Endothelial cell (in vitro differentiated cells): ENCODE measurements at regions not wholly inside any gene's neighbourhood (a gene's known extent, or its start where the extent isn't known, plus 50 kb on each side); places are given as distances from the start of the nearest gene placed in this dataset.

Source experiments
- DNase-seq: peaks from one replicate; pipeline ENCODE4 v3.0.0; 2021; ENCODE audit warnings: low spot score
- H3K27ac Mint-ChIP-seq: one replicate; pipeline ENCODE4 v1.8.0; 2021; ENCODE audit warnings: mixed read lengths, inconsistent platforms; ENCODE audit not compliant: unreplicated experiment
- H3K27me3 Mint-ChIP-seq: one replicate; pipeline ENCODE4 v1.8.0; 2021; ENCODE audit warnings: mild to moderate bottlenecking, moderate library complexity, mixed read lengths, inconsistent platforms; ENCODE audit not compliant: unreplicated experiment
- H3K36me3 Mint-ChIP-seq: one replicate; pipeline ENCODE4 v1.8.0; 2021; ENCODE audit warnings: mild to moderate bottlenecking, low read depth, mixed read lengths, inconsistent platforms; ENCODE audit not compliant: unreplicated experiment
- H3K4me1 Mint-ChIP-seq: one replicate; pipeline ENCODE4 v1.8.0; 2021; ENCODE audit warnings: mild to moderate bottlenecking, mixed read lengths, inconsistent platforms; ENCODE audit not compliant: unreplicated experiment
- H3K4me3 Mint-ChIP-seq: one replicate; pipeline ENCODE4 v1.8.0; 2021; ENCODE audit warnings: mild to moderate bottlenecking, mixed read lengths, inconsistent platforms; ENCODE audit not compliant: unreplicated experiment
- H3K9me3 Mint-ChIP-seq: one replicate; pipeline ENCODE4 v1.8.0; 2021; ENCODE audit warnings: mixed read lengths, inconsistent platforms; ENCODE audit not compliant: unreplicated experiment
- CTCF ChIP-seq: fragments of 200-600 bp; sonication (generic); IDR thresholded peaks from one replicate; pipeline ENCODE4 v1.5.0; 2021; ENCODE audit warnings: antibody characterized with exemption; ENCODE audit not compliant: unreplicated experiment

- Mint-ChIP-seq H3K36me3 (no peaks in the 10 kb centered on the region), H3K4me3 (no peak overlapping the region), H3K27me3 (no peaks in the 10 kb centered on the region), H3K27ac (no peak overlapping the region), H3K4me1 (no peaks in the 10 kb centered on the region), H3K9me3 (no peaks in the 10 kb centered on the region)
- TF ChIP-seq CTCF, result no peak
- no peak for DNase-seq
Measured at GRCh38 chr13:63944911-63945310, 2529.3 kb upstream of the PCDH20 start.

DNA sequence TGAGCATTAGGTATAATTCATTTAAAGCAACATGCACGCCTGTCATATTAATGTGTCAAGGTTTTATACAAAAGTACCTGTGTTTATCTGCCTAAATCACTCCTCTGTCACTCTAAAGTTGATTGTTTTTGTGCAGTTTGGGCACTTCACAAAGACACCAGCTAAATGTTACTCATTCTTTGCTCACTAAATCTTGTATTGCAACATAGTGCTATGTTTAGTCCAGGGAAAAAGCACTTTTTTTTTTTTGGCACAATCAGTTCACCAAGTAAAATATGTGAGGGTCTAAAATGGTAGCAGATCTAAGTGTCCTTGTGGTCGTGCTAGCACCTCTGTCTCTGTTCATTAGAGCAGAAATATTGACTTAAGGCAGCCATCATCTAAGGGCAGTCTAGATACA is 2526.7 kb upstream of the PCDH20 start:
- H3K4me3 Mint-ChIP-seq, result no peak overlapping the region
- no peak for DNase-seq
- H3K36me3 Mint-ChIP-seq, result no peaks in the 10 kb centered on the region
- H3K27me3 Mint-ChIP-seq, result no peaks in the 10 kb centered on the region
- no peak for TF ChIP-seq CTCF
- H3K27ac Mint-ChIP-seq, result no peak overlapping the region
- no peaks in the 10 kb centered on the region for H3K4me1 Mint-ChIP-seq
- no peaks in the 10 kb centered on the region for H3K9me3 Mint-ChIP-seq

GRCh38 chr13:63938851-63939250 is 2523.2 kb upstream of the PCDH20 start:
- Mint-ChIP-seq H3K9me3 (no peaks in the 10 kb centered on the region), H3K27ac (no peak overlapping the region), H3K27me3 (no peaks in the 10 kb centered on the region), H3K4me1 (no peaks in the 10 kb centered on the region), H3K4me3 (no peak overlapping the region), H3K36me3 (no peaks in the 10 kb centered on the region)
- DNase-seq, result no peak
- TF ChIP-seq CTCF, result no peak

GRCh38 chr13:63910511-63910910 is 2494.9 kb upstream of the PCDH20 start:
- H3K27ac Mint-ChIP-seq, result no peak overlapping the region
- no peak for TF ChIP-seq CTCF
- no peaks in the 10 kb centered on the region for H3K9me3 Mint-ChIP-seq
- H3K4me3 Mint-ChIP-seq, result no peak overlapping the region
- no peaks in the 10 kb centered on the region for H3K4me1 Mint-ChIP-seq
- H3K36me3 Mint-ChIP-seq, result no peaks in the 10 kb centered on the region
- DNase-seq, result peak; percentile 45
- H3K27me3 Mint-ChIP-seq, result no peaks in the 10 kb centered on the region

- H3K27ac Mint-ChIP-seq, result peak overlapping the region; percentile 16
- H3K4me3 Mint-ChIP-seq, result no peak overlapping the region
- H3K9me3 Mint-ChIP-seq, result no peaks in the 10 kb centered on the region
Measured at GRCh38 chr13:63909726-63910375, 2494.2 kb upstream of the PCDH20 start.

More at GRCh38 chr13:63909726-63910375, 2494.2 kb upstream of the PCDH20 start:
- no peak for TF ChIP-seq CTCF
- Mint-ChIP-seq H3K4me1 (no peaks in the 10 kb centered on the region), H3K27me3 (no peaks in the 10 kb centered on the region), H3K36me3 (no peaks in the 10 kb centered on the region)
- no peak for DNase-seq
